ENCODE measurements at regions not wholly inside any gene's neighbourhood (a gene's known extent, or its start where the extent isn't known, plus 50 kb on each side); places are given as distances from the start of the nearest gene placed in this dataset.
"Not testable (repeated sequence)": the region's sequence is repeated elsewhere in the genome, so short reads cannot be mapped to it uniquely, and the experiment has no call there.

GRCh38 chr12:59118356-59118755, 198.1 kb upstream of the LRIG3 start:
- Mint-ChIP-seq H3K27me3 (ENCODE audit: low read depth in 3 of 3) (peaks cover 0 to 2% (median 0%) of the 10 kb centered on the region in 3 donors), H3K4me1 (no peaks in the 10 kb centered on the region), H3K4me3 (no peak overlapping the region), H3K36me3 (no peaks in the 10 kb centered on the region), H3K9me3 (peaks cover 0 to 8% (median 2%) of the 10 kb centered on the region in 6 donors), H3K27ac (no peak overlapping the region)
- DNase-seq = no peak

- no peak overlapping the region for H3K4me3 Mint-ChIP-seq
Observed at GRCh38 chr12:59115995-59116394, 195.7 kb upstream of the LRIG3 start.

GRCh38 chr12:59115526-59115925, 195.2 kb upstream of the LRIG3 start:
- Mint-ChIP-seq H3K4me3 (no peak overlapping the region), H3K27me3 (ENCODE audit: low read depth in 3 of 3) (peaks cover 0 to 2% (median 2%) of the 10 kb centered on the region in 3 donors), H3K27ac (no peak overlapping the region), H3K9me3 (peaks cover 0 to 8% (median 2%) of the 10 kb centered on the region in 6 donors), H3K36me3 (no peaks in the 10 kb centered on the region), H3K4me1 (no peaks in the 10 kb centered on the region)
- DNase-seq = no peak

More at GRCh38 chr12:59115995-59116394, 195.7 kb upstream of the LRIG3 start:
- no peak for DNase-seq
- Mint-ChIP-seq H3K27ac (no peak overlapping the region), H3K27me3 (ENCODE audit: low read depth in 3 of 3) (peaks cover 0 to 2% (median 2%) of the 10 kb centered on the region in 3 donors), H3K36me3 (no peaks in the 10 kb centered on the region), H3K4me1 (no peaks in the 10 kb centered on the region), H3K9me3 (peaks cover 0 to 8% (median 2%) of the 10 kb centered on the region in 6 donors)

- Mint-ChIP-seq H3K27me3 (ENCODE audit: low read depth in 3 of 3) (peaks cover 0 to 2% (median 2%) of the 10 kb centered on the region in 3 donors), H3K36me3 (no peaks in the 10 kb centered on the region), H3K27ac (no peak overlapping the region), H3K9me3 (peaks cover 0 to 5% (median 0%) of the 10 kb centered on the region in 6 donors), H3K4me1 (no peaks in the 10 kb centered on the region), H3K4me3 (no peak overlapping the region)
- DNase-seq = no peak
Observed at GRCh38 chr12:59113831-59114615, 193.7 kb upstream of the LRIG3 start.

- Mint-ChIP-seq H3K9me3 (peaks cover 0 to 3% (median 0%) of the 10 kb centered on the region in 6 donors), H3K27me3 (ENCODE audit: low read depth in 3 of 3) (peaks cover 0 to 2% (median 2%) of the 10 kb centered on the region in 3 donors), H3K4me1 (no peaks in the 10 kb centered on the region), H3K36me3 (no peaks in the 10 kb centered on the region), H3K27ac (no peak overlapping the region), H3K4me3 (no peak overlapping the region)
- no peak for DNase-seq
Observed at GRCh38 chr12:59111851-59112250, 191.5 kb upstream of the LRIG3 start.

- H3K4me1 Mint-ChIP-seq; DNase-seq; H3K9me3 Mint-ChIP-seq; H3K4me3 Mint-ChIP-seq; H3K27ac Mint-ChIP-seq; H3K27me3 Mint-ChIP-seq (ENCODE audit: low read depth in 3 of 3); H3K36me3 Mint-ChIP-seq: not testable (repeated sequence)
Observed at GRCh38 chr12:59108516-59108915, 188.2 kb upstream of the LRIG3 start.

GRCh38 chr12:59100585-59100984, 180.3 kb upstream of the LRIG3 start:
- Mint-ChIP-seq H3K27ac (no peak overlapping the region), H3K9me3 (peaks cover 0 to 5% (median 2%) of the 10 kb centered on the region in 6 donors), H3K36me3 (no peaks in the 10 kb centered on the region), H3K27me3 (ENCODE audit: low read depth in 3 of 3) (peaks cover 0 to 2% (median 1%) of the 10 kb centered on the region in 3 donors), H3K4me1 (no peaks in the 10 kb centered on the region), H3K4me3 (no peak overlapping the region)
- DNase-seq = no peak

GRCh38 chr12:59097876-59098275, 177.6 kb upstream of the LRIG3 start:
- DNase-seq = no peak
- H3K4me1 Mint-ChIP-seq = no peaks in the 10 kb centered on the region
- peaks cover 0 to 2% (median 1%) of the 10 kb centered on the region in 3 donors for H3K27me3 Mint-ChIP-seq (ENCODE audit: low read depth in 3 of 3)
- no peaks in the 10 kb centered on the region for H3K36me3 Mint-ChIP-seq
- no peak overlapping the region for H3K4me3 Mint-ChIP-seq
- no peak overlapping the region for H3K27ac Mint-ChIP-seq
- H3K9me3 Mint-ChIP-seq = peaks cover 2 to 12% (median 7%) of the 10 kb centered on the region in 6 donors

GRCh38 chr12:59096246-59096645, 175.9 kb upstream of the LRIG3 start:
- peaks cover 2 to 17% (median 9%) of the 10 kb centered on the region in 6 donors for H3K9me3 Mint-ChIP-seq
- H3K27ac Mint-ChIP-seq = no peak overlapping the region
- H3K4me1 Mint-ChIP-seq = no peaks in the 10 kb centered on the region
- no peak overlapping the region for H3K4me3 Mint-ChIP-seq
- no peaks in the 10 kb centered on the region for H3K36me3 Mint-ChIP-seq
- peaks cover 0 to 2% (median 0%) of the 10 kb centered on the region in 3 donors for H3K27me3 Mint-ChIP-seq (ENCODE audit: low read depth in 3 of 3)
- DNase-seq = no peak

DNA sequence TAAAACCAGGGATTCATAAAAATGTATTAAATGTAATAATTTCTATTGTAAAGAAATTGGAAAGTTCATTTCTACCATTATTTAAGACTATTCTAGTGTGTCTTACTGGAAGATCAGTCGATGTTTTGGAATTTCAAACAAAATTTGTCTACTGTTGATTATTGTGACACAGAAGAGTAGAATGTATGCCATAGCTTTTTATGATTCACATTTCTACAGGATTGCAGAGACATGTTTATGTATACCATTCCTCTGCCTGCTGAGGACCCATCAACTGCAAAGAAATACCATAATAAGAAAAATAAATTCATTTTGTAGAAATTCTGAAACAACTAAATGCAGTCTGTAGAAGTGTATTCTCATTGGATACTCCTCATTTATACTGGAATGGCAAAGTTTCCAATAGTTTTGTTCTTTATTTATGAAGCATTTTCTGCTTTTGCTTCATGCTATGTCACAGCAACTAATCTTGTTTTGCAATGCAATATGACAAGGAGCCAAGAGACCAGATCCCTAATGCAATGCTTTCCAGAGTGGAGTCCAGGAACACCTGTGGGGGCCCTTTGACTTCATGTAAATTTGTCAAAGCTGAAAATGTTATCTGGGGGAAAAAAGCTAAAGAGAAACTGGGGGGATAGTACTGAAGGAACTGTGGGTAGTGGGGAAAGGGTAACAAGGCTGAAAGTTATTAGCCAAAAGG, 172.9 kb upstream of the LRIG3 start:
- DNase-seq = no peak
- Mint-ChIP-seq H3K4me1 (no peaks in the 10 kb centered on the region), H3K27ac (no peak overlapping the region), H3K36me3 (no peaks in the 10 kb centered on the region), H3K4me3 (no peak overlapping the region), H3K9me3 (peaks cover 2 to 17% (median 10%) of the 10 kb centered on the region in 6 donors), H3K27me3 (ENCODE audit: low read depth in 3 of 3) (peaks cover 0 to 2% (median 1%) of the 10 kb centered on the region in 3 donors)

GRCh38 chr12:59088673-59089072, 168.4 kb upstream of the LRIG3 start:
- peaks cover 3 to 21% (median 5%) of the 10 kb centered on the region in 6 donors for H3K9me3 Mint-ChIP-seq
- H3K4me3 Mint-ChIP-seq = no peak overlapping the region
- H3K36me3 Mint-ChIP-seq = no peaks in the 10 kb centered on the region
- DNase-seq = no peak
- H3K27me3 Mint-ChIP-seq (ENCODE audit: low read depth in 3 of 3) = peaks cover 0 to 2% (median 2%) of the 10 kb centered on the region in 3 donors
- H3K27ac Mint-ChIP-seq = no peak overlapping the region
- H3K4me1 Mint-ChIP-seq = no peaks in the 10 kb centered on the region

GRCh38 chr12:59087691-59088090, 167.4 kb upstream of the LRIG3 start:
- H3K36me3 Mint-ChIP-seq = no peaks in the 10 kb centered on the region
- no peaks in the 10 kb centered on the region for H3K4me1 Mint-ChIP-seq
- DNase-seq = no peak
- peaks cover 0 to 3% (median 2%) of the 10 kb centered on the region in 3 donors for H3K27me3 Mint-ChIP-seq (ENCODE audit: low read depth in 3 of 3)
- H3K9me3 Mint-ChIP-seq = peaks cover 3 to 22% (median 5%) of the 10 kb centered on the region in 6 donors
- no peak overlapping the region for H3K27ac Mint-ChIP-seq
- no peak overlapping the region for H3K4me3 Mint-ChIP-seq

- Mint-ChIP-seq H3K36me3 (no peaks in the 10 kb centered on the region), H3K27me3 (ENCODE audit: low read depth in 3 of 3) (peaks cover 0 to 3% (median 2%) of the 10 kb centered on the region in 3 donors), H3K4me3 (no peak overlapping the region), H3K4me1 (no peaks in the 10 kb centered on the region), H3K9me3 (peaks cover 3 to 23% (median 4%) of the 10 kb centered on the region in 6 donors), H3K27ac (no peak overlapping the region)
- DNase-seq = no peak
Observed at GRCh38 chr12:59087077-59087673, 166.9 kb upstream of the LRIG3 start.

GRCh38 chr12:59086126-59086525, 165.8 kb upstream of the LRIG3 start:
- no peak overlapping the region for H3K4me3 Mint-ChIP-seq
- no peaks in the 10 kb centered on the region for H3K4me1 Mint-ChIP-seq
- peaks cover 2 to 22% (median 6%) of the 10 kb centered on the region in 6 donors for H3K9me3 Mint-ChIP-seq
- DNase-seq = no peak
- H3K36me3 Mint-ChIP-seq = no peaks in the 10 kb centered on the region
- H3K27ac Mint-ChIP-seq = no peak overlapping the region
- H3K27me3 Mint-ChIP-seq (ENCODE audit: low read depth in 3 of 3) = peaks cover 0 to 3% (median 2%) of the 10 kb centered on the region in 3 donors
